HepG2 (cell line): ENCODE measurements at regions not wholly inside any gene's neighbourhood (a gene's known extent, or its start where the extent isn't known, plus 50 kb on each side); places are given as distances from the start of the nearest gene placed in this dataset.

ENCODE experiments used
- ATAC-seq: fragments of 200-7000 bp; cut with Tn5 transposase; 3 replicates; pipeline ENCODE4 v1.9.1; 2020; ENCODE audit warnings: mild to moderate bottlenecking, moderate library complexity
- BruUV-seq: library from RNA; stranded (reverse); fragments of 400-500 nt; replicated peaks from 2 replicates; lab custom pipeline; 2021; lab: Mats Ljungman, UMichigan
- CTCF ChIA-PET: fragments of 300-600 bp; formaldehyde crosslinking; extraction: SDS; loops from one replicate; lab custom pipeline; 2021; ENCODE audit warnings: low total read pairs, inconsistent platforms, low intra/inter-chr PET ratio; lab: Yijun Ruan, JAX
- POLR2A ChIA-PET: fragments of 350-600 bp; sonication (Branson Sonifier 250); formaldehyde crosslinking; loops from one replicate; lab custom pipeline; 2020; ENCODE audit warnings: antibody characterized with exemption, inconsistent platforms; lab: Yijun Ruan, JAX
- DNase-seq: peaks from one replicate; pipeline ENCODE4 v3.0.0-alpha.2; 2015; ENCODE audit warnings: low spot score
- FAIRE-seq: peaks from 3 replicates; lab custom pipeline; 2011; peaks lifted over from hg19 to GRCh38; lab: Jason Lieb, UNC
- H2AFZ ChIP-seq: one replicate; pipeline ENCODE4 v1.6.1; 2011; ENCODE audit warnings: low read length, inconsistent platforms
- H3K27ac ChIP-seq: fragments of 300-600 bp; 3 replicates; pipeline ENCODE4 v1.8.0; 2011; ENCODE audit warnings: mixed run types, mild to moderate bottlenecking, mixed read lengths, low read length, inconsistent platforms; ENCODE audit not compliant: insufficient read depth; ENCODE audit errors: extremely low read length
- H3K27me3 ChIP-seq, 2 experiments: fragments of 200-600 bp in 1 of 2; 2 replicates in 1 of 2; 3 replicates in 1 of 2; pipeline versions ENCODE4 v1.6.0 to v1.8.0; 2011; ENCODE audit warnings: low read length in 2 of 2, mild to moderate bottlenecking in 2 of 2, moderate library complexity in 2 of 2, inconsistent platforms in 1 of 2; ENCODE audit not compliant: insufficient read depth in 2 of 2, control insufficient read depth in 1 of 2
- H3K36me3 ChIP-seq, 2 experiments: fragments of 200-600 bp in 1 of 2; replicated peaks in 1 of 2; 2 replicates in 1 of 2; 3 replicates in 1 of 2; pipeline versions ENCODE4 v1.5.1 to v1.8.0; 2011; ENCODE audit warnings: low read length in 2 of 2, inconsistent platforms in 1 of 2; ENCODE audit not compliant: insufficient read depth in 2 of 2, control insufficient read depth in 1 of 2
- H3K4me1 ChIP-seq: 2 replicates; pipeline ENCODE4 v1.5.1; 2012; ENCODE audit warnings: low read length, inconsistent platforms; ENCODE audit not compliant: insufficient read depth
- H3K4me2 ChIP-seq: 2 replicates; pipeline ENCODE4 v1.6.0; 2011; ENCODE audit warnings: low read depth, low read length, inconsistent platforms
- H3K4me3 ChIP-seq, 3 experiments: fragments of 200-600 bp in 1 of 3; sonication (generic), shearing (Covaris generic) in 1 of 3; replicated peaks in 1 of 3; 2 replicates each; pipeline ENCODE4 v1.5.1; 2011 to 2016; ENCODE audit warnings: low read length in 3 of 3, inconsistent platforms in 2 of 3, low read depth in 2 of 3, mild to moderate bottlenecking in 2 of 3, control low read depth in 1 of 3, mixed read lengths in 1 of 3; ENCODE audit not compliant: insufficient read depth in 1 of 3
- H3K79me2 ChIP-seq: one replicate; pipeline ENCODE4 v1.6.1; 2011; ENCODE audit warnings: low read length, inconsistent platforms; ENCODE audit not compliant: insufficient read depth
- H3K9ac ChIP-seq: 2 replicates; pipeline ENCODE4 v1.6.0; 2011; ENCODE audit warnings: mild to moderate bottlenecking, low read depth, low read length, inconsistent platforms; ENCODE audit not compliant: insufficient read depth
- H3K9me3 ChIP-seq: 2 replicates; pipeline ENCODE4 v1.5.1; 2012; ENCODE audit warnings: mild to moderate bottlenecking, low read length
- H4K20me1 ChIP-seq: 2 replicates; pipeline ENCODE4 v1.6.0; 2011; ENCODE audit warnings: inconsistent platforms, mild to moderate bottlenecking, low read length, moderate library complexity; ENCODE audit not compliant: insufficient read depth
- CEBPB ChIP-seq: IDR thresholded peaks from 2 replicates; pipeline ENCODE4 v1.6.1; 2011; ENCODE audit warnings: low read depth, low read length, improper control_type of control experiment, borderline replicate concordance
- HNRNPUL1 ChIP-seq: fragments of 200-400 bp; formaldehyde crosslinking; IDR thresholded peaks from 2 replicates; pipeline ENCODE4 v1.6.1; 2017; ENCODE audit warnings: low read depth, mild to moderate bottlenecking, low read length, moderate library complexity
- SAFB2 ChIP-seq: sonication (generic); formaldehyde crosslinking; IDR thresholded peaks from 2 replicates; pipeline ENCODE4 v1.5.1; 2020; ENCODE audit warnings: missing genetic modification reagents, low read depth, mild to moderate bottlenecking, borderline replicate concordance
- SMAD1 ChIP-seq: sonication (generic); formaldehyde crosslinking; IDR thresholded peaks from 2 replicates; pipeline ENCODE4 v1.4.0; 2020; ENCODE audit warnings: missing genetic modification reagents, low read depth, mild to moderate bottlenecking, borderline replicate concordance
- SMARCE1 ChIP-seq: fragments of 450-650 bp; IDR thresholded peaks from 2 replicates; pipeline ENCODE4 v1.6.1; 2017; ENCODE audit warnings: borderline replicate concordance
- TAF15 ChIP-seq: fragments of 200-400 bp; formaldehyde crosslinking; IDR thresholded peaks from one replicate; pipeline ENCODE4 v1.6.1; 2018; ENCODE audit warnings: mild to moderate bottlenecking, low read depth, low read length; ENCODE audit not compliant: poor library complexity, severe bottlenecking
- ZNF143 ChIP-seq: sonication (generic); formaldehyde crosslinking; IDR thresholded peaks from 2 replicates; pipeline ENCODE4 v1.4.0; 2020; ENCODE audit warnings: missing genetic modification reagents
- ZNF709 ChIP-seq: sonication (generic); formaldehyde crosslinking; IDR thresholded peaks from 2 replicates; pipeline ENCODE4 v1.5.0; 2020; ENCODE audit warnings: mild to moderate bottlenecking, missing genetic modification reagents
- ZNF749 ChIP-seq: sonication (generic); formaldehyde crosslinking; IDR thresholded peaks from 2 replicates; pipeline ENCODE4 v1.8.0; 2022; ENCODE audit warnings: mild to moderate bottlenecking, missing genetic modification reagents, moderate library complexity, borderline replicate concordance
- WGBS: methylation state at CpG from one replicate; pipeline ENCODE4 v1.1.6; 2017; ENCODE audit warnings: low lambda C conversion rate; 5-methylcytosine and 5-hydroxymethylcytosine counted together
- in situ Hi-C: cut with HindIII; loops from 2 replicates; pipeline ENCODE4 v1.10.0; 2017; ENCODE audit warnings: low pct_unique_long_range_greater_than_20kb; ENCODE audit not compliant: extremely low pct_ligation_motif_present
- intact Hi-C: fragments of 100-400 bp; cut with micrococcal nuclease; formaldehyde crosslinking; loops from one replicate; pipeline ENCODE4 v1.10.0; 2022; ENCODE audit not compliant: unreplicated experiment
- TF ChIP-seq, protein P1 (sequence below): sonication (generic); formaldehyde crosslinking; IDR thresholded peaks from 2 replicates; pipeline ENCODE4 v1.4.0; 2020; ENCODE audit warnings: missing genetic modification reagents
- TF ChIP-seq, protein P2 (sequence below): sonication (generic); formaldehyde crosslinking; IDR thresholded peaks from 2 replicates; pipeline ENCODE4 v1.5.1; 2020; ENCODE audit warnings: missing genetic modification reagents, mild to moderate bottlenecking, borderline replicate concordance
- TF ChIP-seq, protein P3 (sequence below): sonication (generic); formaldehyde crosslinking; IDR thresholded peaks from 2 replicates; pipeline ENCODE4 v1.4.0; 2020; ENCODE audit warnings: missing genetic modification reagents, borderline replicate concordance
- TF ChIP-seq, protein P4 (sequence below): sonication (generic); formaldehyde crosslinking; IDR thresholded peaks from 2 replicates; pipeline ENCODE4 v1.5.0; 2020; ENCODE audit warnings: mild to moderate bottlenecking, missing genetic modification reagents
- TF ChIP-seq, protein P5 (sequence below): sonication (generic); formaldehyde crosslinking; IDR thresholded peaks from 2 replicates; pipeline ENCODE4 v1.4.0; 2020; ENCODE audit warnings: missing genetic modification reagents

DNA sequence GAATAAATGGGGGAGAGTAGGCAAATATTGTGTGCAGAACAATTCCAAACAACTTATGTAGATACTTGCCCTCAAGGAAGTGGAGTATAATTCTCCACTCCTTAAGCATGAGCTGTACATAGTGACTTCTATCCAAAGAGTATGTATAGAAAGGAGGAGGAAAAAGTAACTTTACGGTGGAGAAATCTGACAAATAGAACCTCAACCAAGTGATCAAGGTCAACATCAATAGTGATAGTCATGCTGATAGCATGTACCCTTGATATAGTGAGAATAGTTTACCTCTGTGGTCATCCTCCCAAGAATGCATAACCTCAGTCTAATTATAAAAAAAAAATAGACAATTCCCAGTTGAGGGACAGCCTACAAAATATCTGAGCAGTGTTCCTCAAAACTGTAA, 89.1 kb upstream of the NANOS1 start:
- FAIRE-seq (no peak), DNase-seq (no peak), ATAC-seq (no peak)
- Histone ChIP-seq H3K4me2 (no peak overlapping the region), H3K79me2 (no peaks in the 10 kb centered on the region), H3K4me3 (no peak overlapping the region), H3K9ac (no peak overlapping the region), H3K36me3 (no peaks in the 10 kb centered on the region), H3K9me3 (no peaks in the 10 kb centered on the region), H3K4me1 (no peaks in the 10 kb centered on the region), H4K20me1 (no peaks in the 10 kb centered on the region), H2AFZ (no peak overlapping the region), H3K27me3 (peaks cover 0 to 5% of the 10 kb centered on the region in 2 experiments; a peak in 2 of 5 replicates), H3K27ac (no peak overlapping the region)
- intact Hi-C loops = no loop called here
- 5% methylated on average over 1 of the region's 1 CpG for whole genome bisulfite sequencing
- CTCF ChIA-PET = no interaction called here
- no TSS peak for BruUV-seq
- in situ Hi-C loops = no loop called here
- POLR2A ChIA-PET = no interaction called here
- TF ChIP-seq, protein P1, sequence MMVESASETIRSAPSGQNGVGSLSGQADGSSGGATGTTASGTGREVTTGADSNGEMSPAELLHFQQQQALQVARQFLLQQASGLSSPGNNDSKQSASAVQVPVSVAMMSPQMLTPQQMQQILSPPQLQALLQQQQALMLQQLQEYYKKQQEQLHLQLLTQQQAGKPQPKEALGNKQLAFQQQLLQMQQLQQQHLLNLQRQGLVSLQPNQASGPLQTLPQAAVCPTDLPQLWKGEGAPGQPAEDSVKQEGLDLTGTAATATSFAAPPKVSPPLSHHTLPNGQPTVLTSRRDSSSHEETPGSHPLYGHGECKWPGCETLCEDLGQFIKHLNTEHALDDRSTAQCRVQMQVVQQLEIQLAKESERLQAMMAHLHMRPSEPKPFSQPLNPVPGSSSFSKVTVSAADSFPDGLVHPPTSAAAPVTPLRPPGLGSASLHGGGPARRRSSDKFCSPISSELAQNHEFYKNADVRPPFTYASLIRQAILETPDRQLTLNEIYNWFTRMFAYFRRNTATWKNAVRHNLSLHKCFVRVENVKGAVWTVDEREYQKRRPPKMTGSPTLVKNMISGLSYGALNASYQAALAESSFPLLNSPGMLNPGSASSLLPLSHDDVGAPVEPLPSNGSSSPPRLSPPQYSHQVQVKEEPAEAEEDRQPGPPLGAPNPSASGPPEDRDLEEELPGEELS (CRISPR knock-in tag) = no peak
- TF ChIP-seq SMAD1 (CRISPR knock-in tag) (no peak), SMARCE1 (no peak), TAF15 (no peak), CEBPB (no peak), ZNF143 (CRISPR knock-in tag) (no peak), HNRNPUL1 (no peak), SAFB2 (CRISPR knock-in tag) (no peak), ZNF749 (CRISPR knock-in tag) (no peak), ZNF709 (CRISPR knock-in tag) (no peak)
- TF ChIP-seq, protein P2, sequence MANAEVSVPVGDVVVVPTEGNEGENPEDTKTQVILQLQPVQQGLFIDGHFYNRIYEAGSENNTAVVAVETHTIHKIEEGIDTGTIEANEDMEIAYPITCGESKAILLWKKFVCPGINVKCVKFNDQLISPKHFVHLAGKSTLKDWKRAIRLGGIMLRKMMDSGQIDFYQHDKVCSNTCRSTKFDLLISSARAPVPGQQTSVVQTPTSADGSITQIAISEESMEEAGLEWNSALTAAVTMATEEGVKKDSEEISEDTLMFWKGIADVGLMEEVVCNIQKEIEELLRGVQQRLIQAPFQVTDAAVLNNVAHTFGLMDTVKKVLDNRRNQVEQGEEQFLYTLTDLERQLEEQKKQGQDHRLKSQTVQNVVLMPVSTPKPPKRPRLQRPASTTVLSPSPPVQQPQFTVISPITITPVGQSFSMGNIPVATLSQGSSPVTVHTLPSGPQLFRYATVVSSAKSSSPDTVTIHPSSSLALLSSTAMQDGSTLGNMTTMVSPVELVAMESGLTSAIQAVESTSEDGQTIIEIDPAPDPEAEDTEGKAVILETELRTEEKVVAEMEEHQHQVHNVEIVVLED = no peak
- TF ChIP-seq, protein P3, sequence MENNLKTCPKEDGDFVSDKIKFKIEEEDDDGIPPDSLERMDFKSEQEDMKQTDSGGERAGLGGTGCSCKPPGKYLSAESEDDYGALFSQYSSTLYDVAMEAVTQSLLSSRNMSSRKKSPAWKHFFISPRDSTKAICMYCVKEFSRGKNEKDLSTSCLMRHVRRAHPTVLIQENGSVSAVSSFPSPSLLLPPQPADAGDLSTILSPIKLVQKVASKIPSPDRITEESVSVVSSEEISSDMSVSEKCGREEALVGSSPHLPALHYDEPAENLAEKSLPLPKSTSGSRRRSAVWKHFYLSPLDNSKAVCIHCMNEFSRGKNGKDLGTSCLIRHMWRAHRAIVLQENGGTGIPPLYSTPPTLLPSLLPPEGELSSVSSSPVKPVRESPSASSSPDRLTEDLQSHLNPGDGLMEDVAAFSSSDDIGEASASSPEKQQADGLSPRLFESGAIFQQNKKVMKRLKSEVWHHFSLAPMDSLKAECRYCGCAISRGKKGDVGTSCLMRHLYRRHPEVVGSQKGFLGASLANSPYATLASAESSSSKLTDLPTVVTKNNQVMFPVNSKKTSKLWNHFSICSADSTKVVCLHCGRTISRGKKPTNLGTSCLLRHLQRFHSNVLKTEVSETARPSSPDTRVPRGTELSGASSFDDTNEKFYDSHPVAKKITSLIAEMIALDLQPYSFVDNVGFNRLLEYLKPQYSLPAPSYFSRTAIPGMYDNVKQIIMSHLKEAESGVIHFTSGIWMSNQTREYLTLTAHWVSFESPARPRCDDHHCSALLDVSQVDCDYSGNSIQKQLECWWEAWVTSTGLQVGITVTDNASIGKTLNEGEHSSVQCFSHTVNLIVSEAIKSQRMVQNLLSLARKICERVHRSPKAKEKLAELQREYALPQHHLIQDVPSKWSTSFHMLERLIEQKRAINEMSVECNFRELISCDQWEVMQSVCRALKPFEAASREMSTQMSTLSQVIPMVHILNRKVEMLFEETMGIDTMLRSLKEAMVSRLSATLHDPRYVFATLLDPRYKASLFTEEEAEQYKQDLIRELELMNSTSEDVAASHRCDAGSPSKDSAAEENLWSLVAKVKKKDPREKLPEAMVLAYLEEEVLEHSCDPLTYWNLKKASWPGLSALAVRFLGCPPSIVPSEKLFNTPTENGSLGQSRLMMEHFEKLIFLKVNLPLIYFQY (CRISPR knock-in tag) = no peak
- TF ChIP-seq, protein P4, sequence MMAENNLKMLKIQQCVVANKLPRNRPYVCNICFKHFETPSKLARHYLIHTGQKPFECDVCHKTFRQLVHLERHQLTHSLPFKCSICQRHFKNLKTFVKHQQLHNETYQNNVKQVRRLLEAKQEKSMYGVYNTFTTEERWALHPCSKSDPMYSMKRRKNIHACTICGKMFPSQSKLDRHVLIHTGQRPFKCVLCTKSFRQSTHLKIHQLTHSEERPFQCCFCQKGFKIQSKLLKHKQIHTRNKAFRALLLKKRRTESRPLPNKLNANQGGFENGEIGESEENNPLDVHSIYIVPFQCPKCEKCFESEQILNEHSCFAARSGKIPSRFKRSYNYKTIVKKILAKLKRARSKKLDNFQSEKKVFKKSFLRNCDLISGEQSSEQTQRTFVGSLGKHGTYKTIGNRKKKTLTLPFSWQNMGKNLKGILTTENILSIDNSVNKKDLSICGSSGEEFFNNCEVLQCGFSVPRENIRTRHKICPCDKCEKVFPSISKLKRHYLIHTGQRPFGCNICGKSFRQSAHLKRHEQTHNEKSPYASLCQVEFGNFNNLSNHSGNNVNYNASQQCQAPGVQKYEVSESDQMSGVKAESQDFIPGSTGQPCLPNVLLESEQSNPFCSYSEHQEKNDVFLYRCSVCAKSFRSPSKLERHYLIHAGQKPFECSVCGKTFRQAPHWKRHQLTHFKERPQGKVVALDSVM (CRISPR knock-in tag) = no peak
- TF ChIP-seq, protein P5, sequence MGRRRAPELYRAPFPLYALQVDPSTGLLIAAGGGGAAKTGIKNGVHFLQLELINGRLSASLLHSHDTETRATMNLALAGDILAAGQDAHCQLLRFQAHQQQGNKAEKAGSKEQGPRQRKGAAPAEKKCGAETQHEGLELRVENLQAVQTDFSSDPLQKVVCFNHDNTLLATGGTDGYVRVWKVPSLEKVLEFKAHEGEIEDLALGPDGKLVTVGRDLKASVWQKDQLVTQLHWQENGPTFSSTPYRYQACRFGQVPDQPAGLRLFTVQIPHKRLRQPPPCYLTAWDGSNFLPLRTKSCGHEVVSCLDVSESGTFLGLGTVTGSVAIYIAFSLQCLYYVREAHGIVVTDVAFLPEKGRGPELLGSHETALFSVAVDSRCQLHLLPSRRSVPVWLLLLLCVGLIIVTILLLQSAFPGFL (CRISPR knock-in tag) = no peak
